Activated CD4-positive, alpha-beta T cell treated with anti-CD3 and anti-CD28 coated beads, Interleukin-2, Interleukin-4, amounts not matched to agents 100 ng/mL and 50 ng/mL, durations not matched to agents 16 hours and 8 hours (primary cell): ENCODE measurements at regions not wholly inside any gene's neighbourhood (a gene's known extent, or its start where the extent isn't known, plus 50 kb on each side); places are given as distances from the start of the nearest gene placed in this dataset.

Experiments
- DNase-seq: peaks from one replicate; pipeline ENCODE4 v3.0.0-alpha.2; 2020; ENCODE audit warnings: low spot score

- no peak for DNase-seq
These were observed 81.7 kb upstream of the CCDC85A start for GRCh38 chr2:56102098-56102497.

DNA sequence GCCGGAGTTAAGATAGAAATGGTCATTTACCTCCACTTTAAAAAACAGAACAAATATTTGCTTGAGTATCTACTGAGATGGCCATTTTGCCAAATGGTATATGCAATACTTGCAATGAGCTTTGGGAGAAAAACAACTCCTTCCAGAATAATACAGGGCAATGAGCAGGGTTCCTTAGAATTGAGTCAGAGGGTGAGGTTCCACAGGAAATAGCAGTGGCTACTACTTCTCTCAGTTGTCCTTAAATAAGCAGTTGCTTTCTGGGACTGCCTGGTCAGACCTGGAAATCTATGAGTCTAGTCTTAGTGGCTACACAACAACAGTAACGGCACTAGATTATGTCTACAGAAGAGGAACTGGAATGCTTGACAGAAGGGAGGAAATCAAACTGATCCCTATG is 80.9 kb upstream of the CCDC85A start:
- DNase-seq: no peak

GRCh38 chr2:56104962-56105361 is 78.8 kb upstream of the CCDC85A start:
- no peak for DNase-seq

- no peak for DNase-seq
These were observed 76.1 kb upstream of the CCDC85A start for GRCh38 chr2:56107502-56108220.

GRCh38 chr2:56108806-56109205 is 75.0 kb upstream of the CCDC85A start:
- no peak for DNase-seq

GRCh38 chr2:56109994-56110393 is 73.8 kb upstream of the CCDC85A start:
- DNase-seq: no peak

DNA sequence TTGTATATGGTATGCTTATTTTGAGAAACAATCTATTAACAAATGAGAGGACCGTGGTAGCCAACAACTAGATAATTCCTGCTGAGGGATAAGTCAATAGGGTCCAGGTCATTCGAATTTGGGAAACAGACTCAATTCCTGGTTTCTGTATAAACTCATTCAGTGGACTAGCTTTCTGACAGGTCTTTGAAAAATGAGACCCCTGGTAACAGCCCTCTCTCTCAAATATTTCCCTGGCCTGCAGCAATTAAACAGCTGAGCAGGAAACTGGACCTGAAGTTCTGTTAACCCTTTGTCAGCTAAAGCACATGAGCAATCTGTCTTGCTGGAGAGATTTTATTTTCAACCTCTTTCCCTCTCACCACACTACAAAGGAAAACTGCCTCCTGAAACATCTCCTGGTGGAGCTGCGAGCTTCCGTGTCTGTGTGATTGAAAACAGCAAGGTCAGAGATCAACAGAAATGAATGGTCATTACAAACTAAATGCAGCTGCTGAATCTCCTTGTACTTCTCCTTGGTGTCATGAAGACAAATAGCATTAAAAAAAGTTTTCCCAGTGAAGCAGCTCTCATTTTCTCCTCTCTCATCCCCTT is 70.3 kb upstream of the CCDC85A start:
- DNase-seq: no peak

DNA sequence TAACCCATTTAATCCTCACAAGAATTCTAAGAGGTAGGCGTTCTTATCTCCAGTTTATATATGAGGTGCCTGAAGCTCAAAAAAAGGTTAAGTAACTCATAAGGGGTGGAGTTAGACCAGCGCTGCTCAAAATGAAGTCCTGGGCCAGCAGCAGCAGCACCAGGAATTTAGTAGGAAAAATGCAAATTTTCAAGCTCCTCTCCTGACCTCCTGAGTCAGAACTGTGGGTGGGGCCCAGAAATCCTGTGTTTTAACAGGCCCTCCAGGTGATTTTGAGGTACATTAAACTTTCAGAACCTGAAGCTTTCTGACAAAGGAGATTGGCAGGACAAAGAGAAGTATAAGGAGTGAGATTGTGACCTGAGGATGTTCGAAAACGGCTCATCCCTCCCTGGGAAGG is 66.0 kb upstream of the CCDC85A start:
- DNase-seq: no peak

- DNase-seq: no peak
These were observed 65.3 kb upstream of the CCDC85A start for GRCh38 chr2:56118474-56118873.

GRCh38 chr2:56121995-56122394 is 61.8 kb upstream of the CCDC85A start:
- DNase-seq: no peak

GRCh38 chr2:56123538-56123937 is 60.3 kb upstream of the CCDC85A start:
- no peak for DNase-seq

DNA sequence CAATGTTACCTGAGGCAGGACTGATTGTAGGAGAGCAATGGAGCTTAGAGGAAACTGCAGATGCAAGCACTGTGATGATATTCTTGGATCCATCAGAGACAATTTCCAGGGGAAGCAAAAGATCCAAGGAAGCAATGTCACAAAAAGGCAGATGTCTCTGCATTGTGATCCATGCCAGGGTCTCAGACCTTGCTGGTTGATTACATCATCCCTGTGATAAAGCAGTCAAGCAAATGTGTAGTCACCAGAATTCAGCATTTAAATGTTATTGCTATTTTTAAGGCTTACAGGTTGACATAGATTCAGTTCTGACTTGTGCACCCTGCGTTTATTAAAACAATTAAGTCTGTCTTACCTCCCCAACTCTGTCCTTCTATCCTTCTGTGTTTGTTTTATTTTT is 56.8 kb upstream of the CCDC85A start:
- no peak for DNase-seq

DNA sequence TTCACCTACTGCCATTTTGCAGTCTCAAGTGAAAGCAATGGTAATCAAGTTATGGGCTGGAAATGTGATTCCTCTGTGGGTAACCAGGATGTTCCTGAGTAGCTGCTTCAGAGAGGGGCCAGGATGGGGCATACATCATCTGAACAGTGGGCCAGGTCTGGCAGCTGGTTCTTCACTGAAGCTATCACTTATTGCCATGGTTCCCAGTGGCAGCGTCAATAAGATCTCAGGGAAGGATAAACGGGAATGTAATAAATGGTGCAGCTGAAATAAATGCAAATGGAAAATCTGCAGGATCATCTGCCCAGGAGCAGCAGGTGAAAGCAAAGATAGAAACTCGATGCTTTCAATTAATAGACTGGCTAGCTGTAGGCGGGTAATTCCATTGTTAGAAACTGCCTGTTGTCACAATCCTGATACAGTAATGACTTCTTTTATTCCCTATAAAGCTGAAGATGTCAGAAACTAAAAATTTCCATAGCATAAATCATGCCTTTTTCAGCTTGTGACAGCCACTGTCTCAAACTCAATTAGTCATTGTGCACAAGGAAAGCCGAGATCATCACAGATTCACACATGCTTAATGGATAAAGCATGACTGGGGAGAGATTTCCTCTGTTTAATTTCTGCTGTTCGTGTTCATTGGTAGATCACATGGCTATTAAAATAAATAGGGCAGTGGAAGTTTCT is 56.2 kb upstream of the CCDC85A start:
- no peak for DNase-seq

- DNase-seq: no peak
These were observed 55.6 kb upstream of the CCDC85A start for GRCh38 chr2:56128235-56128634.

DNA sequence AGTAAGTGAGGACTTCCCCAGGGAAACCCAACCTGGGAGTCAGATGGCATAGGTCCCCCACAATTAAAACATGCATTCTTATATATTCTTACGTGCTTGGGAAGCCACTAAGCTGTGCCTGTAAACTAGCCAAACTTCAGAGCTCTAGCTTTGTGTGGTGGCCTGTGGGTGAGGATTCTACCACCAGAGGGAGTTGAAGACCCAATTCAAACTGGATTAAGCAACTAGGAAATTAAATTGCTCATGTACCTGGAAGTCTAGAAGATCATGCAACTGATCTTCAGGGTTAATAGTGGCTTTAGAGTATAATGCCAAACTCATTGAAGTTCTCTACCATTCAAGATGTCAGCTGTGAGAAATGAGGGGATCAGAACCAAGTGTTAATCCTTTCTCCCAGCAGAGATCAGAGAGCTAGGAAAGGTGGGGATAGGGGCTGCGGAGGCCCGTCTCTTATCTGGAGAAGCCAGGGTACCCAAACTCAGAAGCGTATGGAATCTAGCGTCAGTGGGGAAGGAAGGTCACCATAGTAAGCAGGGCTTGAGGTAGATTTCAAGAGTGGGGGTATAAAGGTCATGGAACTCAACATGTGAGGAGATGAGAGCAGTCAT is 53.2 kb upstream of the CCDC85A start:
- DNase-seq: peak; percentile 3

DNA sequence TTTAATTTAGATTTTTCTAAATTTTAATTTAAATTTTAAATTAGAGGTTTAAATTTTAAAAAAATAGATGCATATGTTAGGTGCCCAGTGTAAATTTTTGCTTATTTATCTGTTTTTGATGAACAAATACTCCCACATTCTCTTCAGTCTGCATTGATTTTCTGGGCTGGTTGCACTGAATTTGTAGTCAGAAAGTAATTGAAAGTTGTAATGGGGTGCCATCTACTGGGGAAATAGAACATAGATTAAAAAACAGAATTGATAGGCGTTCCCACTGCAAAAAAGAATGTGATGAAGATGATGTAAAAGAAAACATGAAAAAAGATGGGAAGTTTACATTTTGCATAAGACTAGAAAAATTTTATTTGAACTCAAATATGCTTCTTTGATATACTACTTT is 51.7 kb upstream of the CCDC85A start:
- peak; percentile 32 for DNase-seq

GRCh38 chr2:56133441-56133840 is 50.3 kb upstream of the CCDC85A start:
- DNase-seq: no peak

DNA sequence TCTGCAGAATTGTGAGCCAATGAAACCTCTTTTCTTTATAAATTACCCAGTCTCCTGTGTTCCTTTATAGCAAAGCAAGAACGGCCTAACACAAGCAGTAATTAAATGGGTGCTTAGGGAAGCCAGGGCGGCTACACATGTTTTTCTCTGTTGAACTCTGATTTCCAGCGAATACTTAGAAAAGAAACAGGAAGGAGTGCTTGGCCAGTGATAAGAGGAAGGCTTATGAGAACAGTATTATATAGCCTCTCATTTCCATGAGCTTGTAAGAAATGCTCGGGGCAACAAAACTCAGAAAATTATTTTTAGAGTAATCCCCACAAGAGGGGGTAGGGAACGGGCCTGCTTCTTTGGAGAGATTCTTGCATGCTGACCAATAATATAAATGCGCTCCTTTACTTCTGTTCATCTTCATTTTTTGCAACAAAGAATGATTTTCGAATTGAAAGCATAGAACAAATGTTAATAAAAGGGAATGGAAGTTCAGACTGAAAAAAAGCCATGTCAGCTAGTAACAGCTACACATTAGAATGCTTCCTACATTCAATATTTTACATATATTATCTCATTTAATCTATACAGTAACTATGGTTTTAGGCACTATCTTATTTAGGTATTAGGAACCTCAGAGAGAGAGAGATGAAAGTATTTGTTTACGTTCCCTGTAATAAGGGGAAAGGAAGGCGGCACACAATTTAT is 49.7 kb upstream of the CCDC85A start:
- no peak for DNase-seq
